ENCODE measurements at regions not wholly inside any gene's neighbourhood (a gene's known extent, or its start where the extent isn't known, plus 50 kb on each side); places are given as distances from the start of the nearest gene placed in this dataset.

- ATAC-seq (no peak), DNase-seq (no peak)
Measured at GRCh38 chr22:46026899-46027210, 49.9 kb upstream of the WNT7B start.

GRCh38 chr22:46027211-46028105 lies 50.5 kb upstream of the WNT7B start:
- H3K4me3 ChIP-seq: peak overlapping the region; percentile 52
- peak; percentile 87 for DNase-seq
- H3K27me3 ChIP-seq: no peaks in the 10 kb centered on the region
- H3K4me1 ChIP-seq: peaks cover 9% of the 10 kb centered on the region
- H3K9me3 ChIP-seq: no peaks in the 10 kb centered on the region
- no peaks in the 10 kb centered on the region for H3K36me3 ChIP-seq
- intact Hi-C loops (cut with DNase I): no loop called here
- H3K27ac ChIP-seq: peak overlapping the region; percentile 61
- peak; percentile 86 for ATAC-seq
- peak; percentile 19 for TF ChIP-seq CTCF (IDR thresholded peaks at IDR 0.05)

More at GRCh38 chr22:46026899-46027210, 49.9 kb upstream of the WNT7B start:
- Histone ChIP-seq H3K27me3 (no peaks in the 10 kb centered on the region), H3K9me3 (no peaks in the 10 kb centered on the region), H3K27ac (peak overlapping the region; percentile 61), H3K4me3 (peak overlapping the region; percentile 52), H3K36me3 (no peaks in the 10 kb centered on the region), H3K4me1 (peaks cover 9% of the 10 kb centered on the region)
- TF ChIP-seq CTCF (IDR thresholded peaks at IDR 0.05): no peak
- intact Hi-C loops (cut with DNase I): no loop called here

- ATAC-seq (no peak), DNase-seq (peak; percentile 37)
- no peaks in the 10 kb centered on the region for H3K9me3 ChIP-seq
- TF ChIP-seq CTCF (IDR thresholded peaks at IDR 0.05): no peak
- intact Hi-C loops (cut with DNase I): no loop called here
- no peaks in the 10 kb centered on the region for H3K36me3 ChIP-seq
- H3K27me3 ChIP-seq: no peaks in the 10 kb centered on the region
- H3K4me3 ChIP-seq: no peak overlapping the region
- H3K27ac ChIP-seq: peak overlapping the region; percentile 61
- H3K4me1 ChIP-seq: peaks cover 9% of the 10 kb centered on the region
Measured at GRCh38 chr22:46028106-46028991, 51.4 kb upstream of the WNT7B start.

- H3K9me3 ChIP-seq: no peaks in the 10 kb centered on the region
- H3K4me3 ChIP-seq: no peak overlapping the region
- no peaks in the 10 kb centered on the region for H3K27me3 ChIP-seq
- TF ChIP-seq CTCF (IDR thresholded peaks at IDR 0.05): no peak
- intact Hi-C loops (cut with DNase I): no loop called here
- no peak for ATAC-seq
- no peak for DNase-seq
- no peaks in the 10 kb centered on the region for H3K36me3 ChIP-seq
- H3K4me1 ChIP-seq: peaks cover 9% of the 10 kb centered on the region
- no peak overlapping the region for H3K27ac ChIP-seq
Measured at GRCh38 chr22:46029036-46029435, 52.1 kb upstream of the WNT7B start.

GRCh38 chr22:46029574-46030200 lies 52.7 kb upstream of the WNT7B start:
- H3K9me3 ChIP-seq: no peaks in the 10 kb centered on the region
- no peaks in the 10 kb centered on the region for H3K36me3 ChIP-seq
- ATAC-seq (no peak), DNase-seq (peak; percentile 31)
- H3K27ac ChIP-seq: no peak overlapping the region
- H3K4me3 ChIP-seq: no peak overlapping the region
- no peak for TF ChIP-seq CTCF (IDR thresholded peaks at IDR 0.05)
- intact Hi-C loops (cut with DNase I): no loop called here
- H3K27me3 ChIP-seq: no peaks in the 10 kb centered on the region
- H3K4me1 ChIP-seq: peaks cover 9% of the 10 kb centered on the region

Data from upper lobe of right lung (tissue), 1 donor.